IPS-18c (cell line): ENCODE measurements at regions not wholly inside any gene's neighbourhood (a gene's known extent, or its start where the extent isn't known, plus 50 kb on each side); places are given as distances from the start of the nearest gene placed in this dataset.
"Not testable (repeated sequence)": the region's sequence is repeated elsewhere in the genome, so short reads cannot be mapped to it uniquely, and the experiment has no call there.

Source experiments
- H3K4me3 ChIP-seq: 2 replicates; pipeline ENCODE4 v1.7.0; 2013; ENCODE audit warnings: low read depth, mild to moderate bottlenecking, low read length, moderate library complexity; ENCODE audit not compliant: insufficient read depth
- H3K9me3 ChIP-seq: one replicate; pipeline ENCODE4 v1.6.1; 2013; ENCODE audit warnings: mild to moderate bottlenecking, low read length, moderate library complexity; ENCODE audit not compliant: control insufficient read depth, insufficient read depth

DNA sequence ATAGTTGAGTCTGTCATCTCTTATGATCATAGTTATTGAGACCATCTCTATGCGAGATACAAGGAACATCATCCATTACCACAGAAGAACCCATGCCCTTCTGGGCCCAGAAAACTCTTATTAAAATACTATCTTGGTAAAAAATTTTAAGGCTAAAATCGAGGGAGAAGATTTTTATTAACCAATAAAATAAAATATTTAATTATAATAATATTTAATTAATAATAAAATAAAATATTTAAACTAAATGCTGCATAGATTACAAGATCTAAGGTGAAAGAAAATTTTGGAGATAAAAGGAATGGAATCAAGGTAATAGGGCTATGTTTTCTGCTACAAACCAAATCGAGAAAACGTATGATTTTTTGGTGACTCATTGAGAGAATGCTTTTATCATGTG lies 540.2 kb downstream of the KCNH5 start:
- Histone ChIP-seq H3K4me3 (no peak overlapping the region), H3K9me3 (no peaks in the 10 kb centered on the region)

DNA sequence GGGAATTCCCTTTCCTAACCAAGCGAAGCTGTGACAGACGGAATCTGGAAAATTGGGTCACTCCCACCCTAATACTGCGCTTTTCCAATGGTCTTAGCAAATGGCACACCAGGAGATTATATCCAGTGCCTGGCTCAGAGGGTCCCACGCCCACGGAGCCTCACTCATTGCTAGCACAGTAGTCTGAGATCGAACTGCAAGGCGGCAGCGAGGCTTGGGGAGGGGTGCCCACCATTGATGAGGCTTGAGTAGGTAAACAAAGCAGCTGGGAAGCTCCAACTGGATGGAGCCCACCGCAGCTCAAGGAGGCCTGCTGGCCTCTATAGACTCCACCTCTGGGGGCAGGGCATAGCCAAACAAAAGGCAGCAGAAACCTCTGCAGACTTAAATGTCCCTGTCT lies 523.9 kb downstream of the KCNH5 start:
- not testable (repeated sequence) for H3K4me3 ChIP-seq, H3K9me3 ChIP-seq

DNA sequence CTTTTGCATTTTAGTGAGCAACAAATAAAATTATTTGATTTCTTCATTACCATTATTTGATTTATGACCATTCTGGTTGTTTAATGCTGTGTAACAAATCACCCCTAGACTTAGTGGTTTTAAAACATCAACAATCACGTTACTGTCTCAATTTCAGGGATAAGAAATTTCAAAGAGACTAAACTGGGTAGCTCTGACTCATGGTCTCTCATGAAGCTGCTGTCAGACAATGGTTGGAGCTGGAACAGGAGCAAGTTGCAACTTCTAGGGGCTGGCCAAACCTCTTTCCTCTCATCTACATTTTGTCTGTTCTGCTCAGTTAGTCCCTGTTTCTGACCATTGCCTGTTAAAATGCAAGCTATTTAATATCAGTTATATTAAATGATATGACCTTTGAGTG lies 517.0 kb downstream of the KCNH5 start:
- no peak overlapping the region for H3K4me3 ChIP-seq
- no peaks in the 10 kb centered on the region for H3K9me3 ChIP-seq

DNA sequence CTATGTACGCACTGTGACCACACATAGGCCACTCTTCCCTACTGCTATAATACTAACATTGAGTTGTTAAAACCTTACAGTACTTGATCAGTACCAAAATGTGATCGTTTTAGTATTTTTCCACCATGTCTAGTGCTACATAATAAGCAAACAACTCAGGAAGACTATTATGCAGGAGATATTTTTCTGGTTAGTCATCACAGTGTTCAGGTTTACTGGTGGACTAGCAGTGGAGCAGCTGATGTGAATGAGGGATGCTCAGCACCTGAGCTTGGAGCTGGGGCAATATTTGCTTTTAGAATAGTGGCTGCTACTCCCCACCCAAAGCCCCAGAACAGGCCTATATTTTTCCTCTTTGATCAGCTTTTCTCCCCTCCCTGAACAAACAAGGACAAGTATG lies 513.1 kb downstream of the KCNH5 start:
- Histone ChIP-seq H3K9me3 (no peaks in the 10 kb centered on the region), H3K4me3 (no peak overlapping the region)

DNA sequence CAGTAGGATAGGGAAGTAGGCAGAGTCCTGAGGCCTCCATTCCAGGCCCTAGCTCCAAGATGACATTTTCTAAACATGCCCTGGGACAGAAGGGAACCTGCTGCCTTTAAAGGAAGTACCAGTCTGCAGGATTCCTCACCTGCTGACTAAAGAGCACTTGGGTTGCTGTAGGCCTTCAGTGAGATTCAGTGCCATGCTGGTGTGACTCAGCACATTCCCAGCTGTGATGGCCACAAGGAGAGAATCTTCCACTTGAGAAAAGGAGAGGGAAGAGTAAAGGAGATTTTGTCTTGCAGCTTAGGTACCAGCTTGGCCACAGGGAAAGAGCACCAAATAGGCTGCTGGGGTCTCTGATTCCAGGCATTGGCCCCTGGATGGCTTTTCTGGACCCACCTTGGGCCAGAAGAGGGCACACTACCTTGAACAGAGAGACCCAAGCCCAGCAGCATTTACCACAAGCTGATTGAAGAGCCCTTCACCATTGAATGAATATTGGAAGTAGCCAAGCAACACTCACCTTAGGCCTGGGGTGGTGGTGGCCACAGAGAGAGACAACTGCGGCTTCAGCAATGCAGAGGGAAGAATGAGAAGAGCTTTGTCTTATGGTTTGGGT lies 498.3 kb downstream of the KCNH5 start:
- Histone ChIP-seq H3K9me3 (no peaks in the 10 kb centered on the region), H3K4me3 (no peak overlapping the region)

DNA sequence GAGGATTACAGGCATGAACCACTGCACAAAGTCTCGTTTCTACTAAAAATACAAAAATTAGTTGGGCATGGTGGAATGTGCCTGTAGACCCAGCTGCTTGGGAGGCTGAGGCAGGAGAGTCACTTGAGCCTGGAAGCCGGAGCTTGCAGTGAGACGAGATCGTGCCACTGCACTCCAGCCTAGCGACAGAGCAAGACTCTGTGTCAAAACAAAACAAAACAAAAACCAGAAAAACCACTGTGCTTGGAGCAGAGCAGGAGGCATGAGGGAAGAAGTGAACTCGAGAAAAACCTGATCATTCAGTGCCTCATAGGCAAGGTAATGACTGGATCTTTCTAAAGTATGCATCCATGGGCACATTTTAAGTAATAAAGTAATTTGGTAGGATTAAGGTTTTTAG lies 487.8 kb downstream of the KCNH5 start:
- Histone ChIP-seq H3K9me3 (no peaks in the 10 kb centered on the region), H3K4me3 (no peak overlapping the region)

DNA sequence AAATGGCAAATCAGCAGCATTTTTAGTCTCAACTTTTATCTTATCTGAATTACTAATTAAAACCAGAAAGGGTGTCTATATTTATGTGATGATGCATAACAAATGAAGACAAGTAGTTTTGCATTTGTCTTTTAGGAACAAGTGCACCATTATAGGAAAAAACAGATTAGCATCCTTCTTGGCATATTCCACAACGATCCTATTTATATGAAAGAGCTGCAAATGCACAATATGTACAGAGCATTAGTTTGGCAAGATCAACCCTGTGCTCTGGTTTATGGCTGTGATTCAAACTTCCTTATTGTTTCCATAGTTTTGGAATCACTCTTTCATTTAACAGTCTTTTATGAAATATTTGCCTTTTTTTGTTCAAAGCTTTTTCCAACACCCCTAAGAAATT lies 486.8 kb downstream of the KCNH5 start:
- Histone ChIP-seq H3K4me3 (no peak overlapping the region), H3K9me3 (no peaks in the 10 kb centered on the region)

DNA sequence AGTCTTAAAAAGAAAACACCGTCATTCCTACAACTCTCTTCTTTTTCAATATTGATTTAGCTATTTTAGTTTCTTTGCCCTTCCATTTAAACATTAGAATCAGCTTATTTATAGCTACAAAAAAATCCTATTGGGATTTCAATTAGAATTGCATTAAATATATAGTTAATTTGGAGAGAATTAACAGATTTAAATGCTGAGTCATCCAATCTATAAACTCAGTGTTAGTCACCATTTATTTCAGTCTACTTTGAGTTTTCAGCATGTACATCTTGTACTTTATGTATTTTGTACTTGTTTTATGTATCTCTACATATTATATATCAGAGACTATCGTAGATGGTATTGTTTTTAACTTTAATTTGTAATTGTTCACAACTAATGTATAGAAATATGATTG lies 460.0 kb downstream of the KCNH5 start:
- Histone ChIP-seq H3K9me3 (no peaks in the 10 kb centered on the region), H3K4me3 (no peak overlapping the region)

DNA sequence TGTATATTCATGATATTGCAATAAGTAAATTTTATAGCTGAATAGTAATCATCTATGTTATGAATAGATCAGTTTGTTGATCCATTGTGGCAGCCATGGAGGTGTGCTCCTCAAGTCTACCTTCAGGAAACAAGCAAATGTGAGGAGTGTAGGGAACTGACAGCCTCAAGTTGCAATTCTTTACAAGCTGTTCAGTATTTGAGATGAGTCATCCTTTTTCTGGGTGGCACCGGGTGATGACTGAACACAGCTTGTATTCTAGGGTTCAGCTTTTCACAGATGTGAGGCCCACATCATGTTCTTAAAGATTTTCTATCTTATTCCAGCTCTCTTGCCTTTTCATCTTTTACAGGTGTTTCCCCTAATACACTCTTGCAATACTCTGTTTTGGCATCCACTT lies 452.4 kb downstream of the KCNH5 start:
- Histone ChIP-seq H3K4me3 (no peak overlapping the region), H3K9me3 (no peaks in the 10 kb centered on the region)

DNA sequence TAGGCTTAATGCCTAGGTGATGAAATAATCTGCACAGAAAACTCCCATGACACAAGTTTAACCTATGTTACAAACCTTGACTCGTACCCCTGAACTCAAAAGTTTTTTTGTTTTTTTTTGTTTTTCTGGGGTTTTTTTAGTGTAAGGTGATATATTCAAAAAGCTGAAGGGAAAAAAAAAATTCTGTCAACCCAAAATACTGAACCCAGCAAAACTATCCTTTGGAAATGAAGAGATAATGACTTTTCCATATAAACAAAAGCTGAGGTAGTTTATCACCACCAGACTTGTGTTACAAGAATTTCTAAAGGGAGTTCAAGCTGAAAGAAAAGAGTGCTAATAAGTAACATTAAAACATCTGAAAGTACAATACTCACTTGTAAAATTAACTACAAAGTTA lies 448.1 kb downstream of the KCNH5 start:
- H3K4me3 ChIP-seq = no peak overlapping the region
- H3K9me3 ChIP-seq = peaks cover 3% of the 10 kb centered on the region

DNA sequence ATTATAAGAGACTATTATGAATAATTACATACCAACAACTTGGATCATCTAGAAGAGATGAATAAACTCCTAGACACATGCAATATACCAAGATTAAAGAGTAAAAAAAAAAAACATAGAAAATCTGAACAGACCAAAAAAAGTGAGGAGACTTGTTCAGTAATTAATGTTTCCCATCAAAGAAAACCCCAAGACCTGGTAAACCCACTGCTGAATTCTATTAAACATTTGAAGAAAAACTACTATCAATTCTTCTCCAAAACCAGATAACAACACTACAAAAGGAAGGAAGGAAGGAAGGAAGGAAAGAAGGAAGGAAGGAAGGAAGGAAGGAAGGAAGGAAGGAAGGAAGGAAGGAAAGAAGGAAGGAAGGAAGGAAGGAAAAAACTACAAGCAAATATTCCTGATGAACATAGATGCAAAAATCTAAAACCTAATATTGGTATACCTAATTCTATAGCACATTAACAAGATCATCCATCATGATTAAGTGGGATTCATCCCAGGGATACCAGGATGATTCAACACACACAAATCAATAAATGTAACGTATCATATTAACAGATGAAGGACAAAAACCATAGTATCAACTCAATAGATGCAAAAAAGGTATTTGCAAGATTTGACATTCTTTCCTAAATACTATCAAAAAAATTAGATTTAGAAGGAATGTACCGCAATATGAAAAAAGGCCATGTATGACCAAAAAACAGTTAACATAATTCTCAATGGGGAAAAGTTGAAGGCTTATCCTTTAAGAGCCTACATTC lies 445.5 kb downstream of the KCNH5 start:
- H3K4me3 ChIP-seq = no peak overlapping the region

DNA sequence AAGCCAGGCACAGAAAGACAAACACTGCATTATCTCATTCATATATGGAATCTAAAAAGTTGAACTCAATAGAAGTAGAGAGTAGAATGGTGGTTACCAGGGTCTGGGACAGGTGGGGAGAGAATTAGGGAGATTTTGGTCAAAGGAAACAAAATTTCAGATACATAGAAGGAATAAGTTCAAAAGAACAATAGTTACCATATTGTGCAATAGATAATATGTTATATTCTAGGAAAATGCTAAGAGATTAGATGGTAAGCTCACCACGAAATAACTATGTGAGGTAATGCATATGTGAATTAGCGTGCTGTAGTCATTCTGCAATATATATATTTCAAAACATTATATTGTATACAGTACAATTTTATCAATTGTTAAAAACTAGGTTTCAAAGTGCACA lies 442.5 kb downstream of the KCNH5 start:
- Histone ChIP-seq H3K4me3 (no peak overlapping the region), H3K9me3 (peaks cover 3% of the 10 kb centered on the region)

More for the DNA sequence above, 445.5 kb downstream of the KCNH5 start:
- H3K9me3 ChIP-seq = peaks cover 3% of the 10 kb centered on the region

DNA sequence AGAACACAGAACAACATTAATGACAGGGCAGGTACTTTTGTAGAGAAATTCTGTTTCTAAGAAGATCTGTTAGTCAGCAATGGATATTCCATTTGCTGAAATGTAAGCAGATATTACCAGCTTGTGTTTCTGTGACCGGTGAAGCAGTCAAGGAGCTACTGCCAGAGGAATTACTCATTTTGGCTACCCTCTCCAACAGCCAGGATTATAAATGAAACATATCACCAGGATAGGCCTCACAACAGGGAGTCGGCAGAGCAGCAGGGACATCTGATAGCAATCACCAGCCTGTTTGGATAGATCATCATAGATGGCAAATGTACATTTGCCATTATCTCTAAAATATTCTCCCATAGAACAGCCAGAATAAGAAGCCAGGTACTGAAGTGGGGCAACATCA lies 440.7 kb downstream of the KCNH5 start:
- no peak overlapping the region for H3K4me3 ChIP-seq
- peaks cover 3% of the 10 kb centered on the region for H3K9me3 ChIP-seq

DNA sequence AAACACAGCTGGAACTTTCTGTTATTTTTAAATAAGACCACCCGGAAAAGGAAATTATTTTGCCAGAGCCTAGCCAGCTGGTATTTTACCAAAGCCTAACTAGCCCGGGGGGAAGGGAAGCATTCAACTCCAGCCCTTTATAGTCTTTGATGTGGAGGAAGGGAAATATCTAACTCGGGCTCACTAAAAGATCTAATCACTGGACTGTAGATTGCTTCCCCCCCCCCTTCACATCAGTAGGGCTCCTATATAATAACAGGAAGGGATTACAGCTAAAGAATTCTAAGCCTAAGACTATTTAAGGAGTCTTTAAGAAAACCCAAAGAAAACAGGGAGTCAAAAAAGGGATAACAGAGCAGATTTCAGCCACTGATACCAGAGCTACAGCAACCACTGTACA lies 431.1 kb downstream of the KCNH5 start:
- no peaks in the 10 kb centered on the region for H3K9me3 ChIP-seq
- no peak overlapping the region for H3K4me3 ChIP-seq

DNA sequence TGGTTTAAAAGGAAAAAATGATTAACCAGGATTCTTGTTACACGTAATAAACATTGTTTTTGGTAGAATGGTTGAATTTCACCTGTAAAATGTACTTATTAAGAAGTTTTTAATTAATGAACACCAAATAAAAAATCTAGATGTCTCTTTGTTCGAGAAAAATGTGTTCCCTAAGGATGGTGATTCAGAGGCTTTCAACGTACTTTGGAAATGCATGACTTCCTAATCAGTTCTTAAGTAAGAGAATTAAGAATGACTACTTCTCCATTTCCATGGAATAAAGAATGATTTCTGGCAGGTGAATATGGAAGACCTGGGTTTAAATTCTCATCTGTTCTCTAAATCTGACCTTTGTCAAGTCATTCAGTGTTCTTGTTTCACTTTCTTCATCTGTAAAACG lies 428.6 kb downstream of the KCNH5 start:
- no peak overlapping the region for H3K4me3 ChIP-seq
- no peaks in the 10 kb centered on the region for H3K9me3 ChIP-seq

DNA sequence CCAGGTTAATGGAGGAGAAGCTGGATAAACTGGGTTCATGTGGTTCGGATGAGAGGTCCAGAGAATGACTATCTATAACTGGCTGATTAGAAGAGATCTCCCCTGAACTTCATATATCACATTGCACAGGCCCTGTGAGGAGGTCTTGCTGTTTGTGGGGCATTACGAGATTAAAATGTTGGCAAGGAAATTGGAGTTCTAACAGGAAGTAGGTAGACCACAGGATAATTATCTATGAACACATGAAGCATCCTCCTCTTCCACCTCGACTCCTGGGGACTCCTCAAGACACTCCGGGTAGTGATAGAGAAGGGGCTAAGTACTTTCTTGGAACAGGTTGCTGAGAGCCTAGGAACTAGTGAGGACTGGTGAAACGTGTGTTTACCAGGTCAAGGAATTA lies 418.8 kb downstream of the KCNH5 start:
- Histone ChIP-seq H3K9me3 (peaks cover 2% of the 10 kb centered on the region), H3K4me3 (no peak overlapping the region)

DNA sequence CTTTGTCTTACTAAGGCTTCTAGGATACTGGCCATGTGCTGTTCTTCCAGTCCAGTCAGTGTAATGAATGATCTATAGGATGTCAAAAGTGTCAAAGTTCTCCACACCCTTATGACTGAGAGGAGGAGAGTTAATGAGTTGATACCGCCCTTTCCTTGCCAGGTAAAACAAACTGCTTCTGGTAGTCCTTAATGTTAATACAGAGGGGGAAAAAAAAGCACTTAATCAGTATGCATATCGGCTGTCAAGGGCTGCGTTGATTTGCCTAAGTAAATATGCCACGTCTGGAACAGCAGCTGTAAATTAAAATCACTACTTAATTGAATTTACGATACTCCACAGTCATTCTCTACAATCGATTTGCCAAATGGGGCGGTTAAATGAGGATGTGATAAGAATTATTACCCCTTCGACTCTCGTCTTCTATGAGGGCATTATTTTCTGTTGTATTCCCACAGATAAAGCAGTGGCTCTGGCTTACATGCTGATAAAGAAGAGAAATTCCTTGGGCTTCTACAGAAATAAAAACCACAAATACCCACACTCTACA lies 416.0 kb downstream of the KCNH5 start:
- H3K4me3 ChIP-seq = no peak overlapping the region
- H3K9me3 ChIP-seq = peaks cover 2% of the 10 kb centered on the region

DNA sequence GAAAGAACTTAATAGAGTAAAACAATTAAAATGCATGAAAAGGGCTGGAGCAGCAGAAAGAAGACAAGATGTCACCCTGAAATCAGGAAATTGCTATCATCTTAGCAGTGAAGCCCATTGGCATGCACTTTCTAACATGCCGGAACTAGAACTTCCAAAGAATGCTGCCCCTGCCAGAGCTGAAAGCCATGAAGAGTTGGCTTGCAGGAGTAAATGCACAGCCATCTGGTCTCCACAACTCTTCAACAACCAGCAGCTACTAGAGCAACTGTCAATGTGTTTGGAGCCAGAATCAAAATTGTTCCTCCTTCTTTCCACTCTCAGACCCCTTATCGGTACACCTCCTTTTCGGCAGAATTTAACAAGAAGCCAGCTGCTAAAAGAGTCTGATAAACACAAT lies 414.1 kb downstream of the KCNH5 start:
- H3K4me3 ChIP-seq = no peak overlapping the region
- peaks cover 3% of the 10 kb centered on the region for H3K9me3 ChIP-seq

DNA sequence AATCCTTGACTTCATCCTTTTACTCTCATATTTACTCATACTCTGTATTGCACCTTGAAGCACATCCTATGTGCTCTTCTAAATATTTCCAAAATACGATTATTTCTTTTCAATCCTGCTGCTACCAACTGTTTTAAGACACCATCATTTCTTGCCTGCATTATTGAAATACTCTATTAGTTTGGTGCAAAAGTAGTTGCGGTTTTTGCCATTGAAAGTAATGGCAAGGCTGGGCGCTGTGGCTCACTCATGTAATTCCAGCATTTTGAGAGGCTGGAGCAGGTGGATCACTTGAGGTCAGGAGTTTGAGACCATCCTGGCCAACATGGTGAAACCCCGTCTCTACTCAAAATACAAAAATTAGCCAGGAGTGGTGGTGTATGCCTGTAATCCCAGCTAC lies 412.5 kb downstream of the KCNH5 start:
- H3K9me3 ChIP-seq = peaks cover 3% of the 10 kb centered on the region
- H3K4me3 ChIP-seq = no peak overlapping the region
